H9 (cell line): ENCODE measurements at regions not wholly inside any gene's neighbourhood (a gene's known extent, or its start where the extent isn't known, plus 50 kb on each side); places are given as distances from the start of the nearest gene placed in this dataset.

Experiments
- DNase-seq: peaks from one replicate; pipeline ENCODE4 v3.0.0-alpha.2; 2017
- H2AFZ ChIP-seq: one replicate; pipeline ENCODE4 v1.6.1; 2013; ENCODE audit warnings: mild to moderate bottlenecking, low read length, control low read depth, moderate library complexity
- H2AK5ac ChIP-seq: 2 replicates; pipeline ENCODE4 v1.6.1; 2013; ENCODE audit warnings: low read length, control low read depth, mixed read lengths; ENCODE audit not compliant: insufficient read length
- H2BK120ac ChIP-seq: one replicate; pipeline ENCODE4 v1.6.1; 2013; ENCODE audit warnings: low read depth, mild to moderate bottlenecking, low read length, control low read depth, inconsistent platforms; ENCODE audit not compliant: poor library complexity, severe bottlenecking
- H2BK12ac ChIP-seq: 2 replicates; pipeline ENCODE4 v1.6.1; 2013; ENCODE audit warnings: low read length, control low read depth, mixed read lengths, low read depth; ENCODE audit not compliant: insufficient read length
- H2BK15ac ChIP-seq: 2 replicates; pipeline ENCODE4 v1.6.1; 2013; ENCODE audit warnings: low read depth, low read length, control low read depth
- H2BK20ac ChIP-seq: one replicate; pipeline ENCODE4 v1.6.1; 2013; ENCODE audit warnings: low read depth, mild to moderate bottlenecking, low read length, control low read depth, inconsistent platforms; ENCODE audit not compliant: poor library complexity, severe bottlenecking
- H2BK5ac ChIP-seq: 2 replicates; pipeline ENCODE4 v1.6.1; 2013; ENCODE audit warnings: low read length, control low read depth, mixed read lengths; ENCODE audit not compliant: insufficient read length
- H3K14ac ChIP-seq: 2 replicates; pipeline ENCODE4 v1.6.1; 2013; ENCODE audit warnings: low read length, control low read depth; ENCODE audit not compliant: insufficient read depth
- H3K18ac ChIP-seq: 2 replicates; pipeline ENCODE4 v1.6.1; 2013; ENCODE audit warnings: low read depth, mild to moderate bottlenecking, mixed read lengths, low read length, control low read depth; ENCODE audit not compliant: insufficient read length
- H3K23ac ChIP-seq: 2 replicates; pipeline ENCODE4 v1.6.1; 2013; ENCODE audit warnings: low read length, control low read depth, mixed read lengths, low read depth; ENCODE audit not compliant: insufficient read length
- H3K23me2 ChIP-seq: 2 replicates; pipeline ENCODE4 v1.6.1; 2013; ENCODE audit warnings: low read depth, mild to moderate bottlenecking, mixed read lengths, low read length, control low read depth; ENCODE audit not compliant: insufficient read length, poor library complexity, severe bottlenecking
- H3K27ac ChIP-seq: 2 replicates; pipeline ENCODE4 v1.5.1; 2013; ENCODE audit warnings: low read length, control low read depth, mixed read lengths, low read depth; ENCODE audit not compliant: insufficient read length
- H3K27me3 ChIP-seq: 2 replicates; pipeline ENCODE4 v1.6.1; 2013; ENCODE audit warnings: low read length, control low read depth, inconsistent platforms; ENCODE audit not compliant: insufficient read depth
- H3K4ac ChIP-seq: 2 replicates; pipeline ENCODE4 v1.6.1; 2013; ENCODE audit warnings: low read depth, mild to moderate bottlenecking, control low read depth, inconsistent platforms, low read length, moderate library complexity
- H3K4me1 ChIP-seq: 2 replicates; pipeline ENCODE4 v1.6.1; 2013; ENCODE audit warnings: low read length, control low read depth, inconsistent platforms; ENCODE audit not compliant: insufficient read depth
- H3K4me2 ChIP-seq: 2 replicates; pipeline ENCODE4 v1.6.1; 2013; ENCODE audit warnings: low read length, control low read depth, mixed read lengths; ENCODE audit not compliant: insufficient read length, insufficient read depth
- H3K56ac ChIP-seq: 2 replicates; pipeline ENCODE4 v1.6.1; 2013; ENCODE audit warnings: low read depth, mild to moderate bottlenecking, mixed read lengths, low read length, control low read depth; ENCODE audit not compliant: insufficient read length
- H3K79me1 ChIP-seq: 2 replicates; pipeline ENCODE4 v1.6.1; 2013; ENCODE audit warnings: low read depth, mild to moderate bottlenecking, moderate library complexity, low read length, control low read depth, inconsistent platforms; ENCODE audit not compliant: insufficient read depth, poor library complexity, severe bottlenecking
- H3K79me2 ChIP-seq: 2 replicates; pipeline ENCODE4 v1.6.1; 2013; ENCODE audit warnings: low read length, control low read depth, inconsistent platforms; ENCODE audit not compliant: insufficient read depth
- H3K9ac ChIP-seq: 2 replicates; pipeline ENCODE4 v1.6.1; 2013; ENCODE audit warnings: low read length, control low read depth, mixed read lengths; ENCODE audit not compliant: insufficient read length; ENCODE audit errors: extremely low read depth
- H3K9me3 ChIP-seq: one replicate; pipeline ENCODE4 v1.6.1; 2013; ENCODE audit warnings: low read depth, low read length, inconsistent platforms; ENCODE audit not compliant: control insufficient read depth
- H3T11ph ChIP-seq: one replicate; pipeline ENCODE4 v1.6.1; 2013; ENCODE audit warnings: mild to moderate bottlenecking, low read length, control low read depth, inconsistent platforms
- H4K20me1 ChIP-seq: one replicate; pipeline ENCODE4 v1.6.1; 2013; ENCODE audit not compliant: control insufficient read depth, insufficient read length, insufficient read depth
- H4K5ac ChIP-seq: 2 replicates; pipeline ENCODE4 v1.6.1; 2013; ENCODE audit warnings: low read depth, mild to moderate bottlenecking, mixed read lengths, low read length, control low read depth; ENCODE audit not compliant: insufficient read length
- H4K8ac ChIP-seq: replicated peaks from 2 replicates; pipeline ENCODE4 v1.6.1; 2013; ENCODE audit warnings: low read length, control low read depth, mixed read lengths, low read depth; ENCODE audit not compliant: insufficient read length
- H4K91ac ChIP-seq: 2 replicates; pipeline ENCODE4 v1.6.1; 2013; ENCODE audit warnings: low read depth, mild to moderate bottlenecking, moderate library complexity, mixed read lengths, low read length, control low read depth; ENCODE audit not compliant: insufficient read length
- H3K27ac Mint-ChIP-seq, 3 experiments: 2 replicates in 2 of 3; 3 replicates in 1 of 3; pipeline ENCODE4 v1.8.0; 2020 to 2021; ENCODE audit warnings: mixed read lengths in 3 of 3, mild to moderate bottlenecking in 1 of 3, moderate library complexity in 1 of 3
- H3K27me3 Mint-ChIP-seq: 2 replicates; pipeline ENCODE4 v1.8.0; 2021; ENCODE audit warnings: low read depth, mild to moderate bottlenecking, moderate library complexity, mixed read lengths
- H3K36me3 Mint-ChIP-seq, 3 experiments: 2 replicates in 2 of 3; 3 replicates in 1 of 3; pipeline ENCODE4 v1.8.0; 2020 to 2021; ENCODE audit warnings: low read depth in 3 of 3, mixed read lengths in 3 of 3; ENCODE audit not compliant: insufficient read depth in 1 of 3
- H3K4me1 Mint-ChIP-seq, 2 experiments: 2 replicates each; pipeline ENCODE4 v1.8.0; 2020; ENCODE audit warnings: mixed read lengths in 2 of 2
- H3K4me3 Mint-ChIP-seq, 2 experiments: 2 replicates in 1 of 2; 3 replicates in 1 of 2; pipeline ENCODE4 v1.8.0; 2020 to 2021; ENCODE audit warnings: mild to moderate bottlenecking in 2 of 2, mixed read lengths in 2 of 2, moderate library complexity in 1 of 2
- H3K9me3 Mint-ChIP-seq, 2 experiments: 2 replicates in 1 of 2; 3 replicates in 1 of 2; pipeline ENCODE4 v1.8.0; 2020; ENCODE audit warnings: mild to moderate bottlenecking in 2 of 2, mixed read lengths in 2 of 2, moderate library complexity in 1 of 2
- CTCF ChIP-seq: fragments of 200-600 bp; sonication (generic); conservative IDR thresholded peaks from 3 replicates; pipeline ENCODE4 v1.8.0; 2021; ENCODE audit warnings: antibody characterized with exemption, mild to moderate bottlenecking

DNA sequence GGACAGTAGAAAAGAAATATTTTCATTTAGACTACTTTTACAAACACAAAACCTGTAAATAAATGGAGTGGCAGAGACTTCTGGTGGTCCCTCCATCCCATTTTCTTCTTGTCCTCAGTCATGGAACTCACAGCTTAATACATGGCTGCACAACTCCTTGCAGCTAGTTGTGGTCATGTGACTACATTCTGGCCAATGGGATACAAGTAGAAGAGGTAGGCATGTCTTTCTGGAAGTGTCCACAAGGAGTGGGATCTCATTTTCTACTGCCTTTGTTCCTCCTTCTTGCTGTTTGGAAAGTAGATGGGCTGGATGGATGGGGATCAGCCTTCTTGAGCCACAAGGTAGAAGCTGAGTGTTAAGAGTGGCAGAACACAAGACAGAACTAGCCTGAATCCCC lies 555.8 kb downstream of the SATB2 start:
- Histone ChIP-seq H3K23me2 (no peaks in the 10 kb centered on the region), H4K8ac (no peak overlapping the region), H3K18ac (no peak overlapping the region), H3K4me2 (no peak overlapping the region), H3K27ac (no peak overlapping the region), H3K14ac (no peak overlapping the region), H3K9me3 (no peaks in the 10 kb centered on the region), H3K4ac (no peak overlapping the region), H3K23ac (no peak overlapping the region), H2BK120ac (no peak overlapping the region), H3K56ac (no peak overlapping the region), H2BK15ac (no peak overlapping the region), H3T11ph (no peak overlapping the region), H2AFZ (no peak overlapping the region), H3K79me2 (no peaks in the 10 kb centered on the region), H3K4me1 (no peaks in the 10 kb centered on the region), H2BK20ac (no peak overlapping the region), H2AK5ac (no peak overlapping the region), H4K5ac (no peak overlapping the region), H2BK5ac (no peak overlapping the region), H3K9ac (no peak overlapping the region), H2BK12ac (no peak overlapping the region), H3K27me3 (no peaks in the 10 kb centered on the region), H4K91ac (no peak overlapping the region), H3K79me1 (no peaks in the 10 kb centered on the region), H4K20me1 (no peaks in the 10 kb centered on the region)
- H3K4me1 Mint-ChIP-seq: no peaks in the 10 kb centered on the region
- H3K36me3 Mint-ChIP-seq: no peaks in the 10 kb centered on the region
- no peaks in the 10 kb centered on the region for H3K9me3 Mint-ChIP-seq
- no peak; the same call in 2 of the 3 replicates for TF ChIP-seq CTCF
- H3K27ac Mint-ChIP-seq: no peak overlapping the region
- no peaks in the 10 kb centered on the region; the same call in 1 of the 2 replicates for H3K27me3 Mint-ChIP-seq
- H3K4me3 Mint-ChIP-seq: no peak overlapping the region
- DNase-seq: no peak
